PC-3 (cell line): ENCODE measurements at regions not wholly inside any gene's neighbourhood (a gene's known extent, or its start where the extent isn't known, plus 50 kb on each side); places are given as distances from the start of the nearest gene placed in this dataset.

Source experiments
- EZH2 ChIP-seq: fragments of 300-600 bp; sonication (generic); IDR thresholded peaks from one replicate; pipeline ENCODE4 v1.6.1; 2017; ENCODE audit warnings: antibody characterized with exemption, mild to moderate bottlenecking, low read length; ENCODE audit not compliant: unreplicated experiment
- EZH2phosphoT487 ChIP-seq: fragments of 300-600 bp; sonication (generic); IDR thresholded peaks from 2 replicates; pipeline ENCODE4 v1.6.1; 2018; ENCODE audit warnings: mild to moderate bottlenecking, antibody characterized with exemption, low read length, borderline replicate concordance
- TF ChIP-seq, protein P1 (sequence below): fragments of 300-600 bp; sonication (generic); conservative IDR thresholded peaks from 2 replicates; pipeline ENCODE4 v1.5.1; 2017; ENCODE audit warnings: antibody characterized with exemption, low read depth, mild to moderate bottlenecking, low read length

DNA sequence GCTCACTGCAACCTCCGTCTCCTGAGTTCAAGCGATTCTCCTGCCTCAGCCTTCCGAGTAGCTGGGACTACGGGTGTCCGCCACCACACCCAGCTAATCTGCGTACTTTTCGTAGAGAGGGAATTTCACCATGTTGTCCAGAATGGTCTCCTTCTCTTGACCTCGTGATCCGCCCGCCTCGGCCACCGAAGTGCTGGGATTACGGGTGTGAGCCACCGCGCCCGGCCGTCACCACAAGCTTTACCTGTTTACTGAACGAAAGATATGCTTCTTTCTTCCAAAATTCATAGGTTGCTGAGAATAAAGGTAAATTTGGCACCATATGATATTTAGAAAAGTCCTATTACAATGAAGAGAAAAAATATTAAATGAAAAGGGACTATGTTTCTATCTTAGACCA lies 333.5 kb upstream of the EPHA6 start:
- TF ChIP-seq EZH2, result no peak
- TF ChIP-seq, protein P1, sequence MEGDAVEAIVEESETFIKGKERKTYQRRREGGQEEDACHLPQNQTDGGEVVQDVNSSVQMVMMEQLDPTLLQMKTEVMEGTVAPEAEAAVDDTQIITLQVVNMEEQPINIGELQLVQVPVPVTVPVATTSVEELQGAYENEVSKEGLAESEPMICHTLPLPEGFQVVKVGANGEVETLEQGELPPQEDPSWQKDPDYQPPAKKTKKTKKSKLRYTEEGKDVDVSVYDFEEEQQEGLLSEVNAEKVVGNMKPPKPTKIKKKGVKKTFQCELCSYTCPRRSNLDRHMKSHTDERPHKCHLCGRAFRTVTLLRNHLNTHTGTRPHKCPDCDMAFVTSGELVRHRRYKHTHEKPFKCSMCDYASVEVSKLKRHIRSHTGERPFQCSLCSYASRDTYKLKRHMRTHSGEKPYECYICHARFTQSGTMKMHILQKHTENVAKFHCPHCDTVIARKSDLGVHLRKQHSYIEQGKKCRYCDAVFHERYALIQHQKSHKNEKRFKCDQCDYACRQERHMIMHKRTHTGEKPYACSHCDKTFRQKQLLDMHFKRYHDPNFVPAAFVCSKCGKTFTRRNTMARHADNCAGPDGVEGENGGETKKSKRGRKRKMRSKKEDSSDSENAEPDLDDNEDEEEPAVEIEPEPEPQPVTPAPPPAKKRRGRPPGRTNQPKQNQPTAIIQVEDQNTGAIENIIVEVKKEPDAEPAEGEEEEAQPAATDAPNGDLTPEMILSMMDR, result no peak
- TF ChIP-seq EZH2phosphoT487, result no peak
